OCI-LY1 (cell line): ENCODE measurements at regions not wholly inside any gene's neighbourhood (a gene's known extent, or its start where the extent isn't known, plus 50 kb on each side); places are given as distances from the start of the nearest gene placed in this dataset.
"Not testable (repeated sequence)": the region's sequence is repeated elsewhere in the genome, so short reads cannot be mapped to it uniquely, and the experiment has no call there.

Experiments
- H2AFZ ChIP-seq: fragments of 200-600 bp; sonication (generic), shearing (Covaris generic); 2 replicates; pipeline ENCODE4 v1.6.0; 2014; ENCODE audit warnings: antibody characterized with exemption, mild to moderate bottlenecking, low read length
- H3F3A ChIP-seq: fragments of 200-600 bp; sonication (generic), shearing (Covaris generic); 2 replicates; pipeline ENCODE4 v1.6.0; 2014; ENCODE audit warnings: mild to moderate bottlenecking, antibody characterized with exemption, low read length, moderate library complexity; ENCODE audit not compliant: insufficient read depth
- H3K27ac ChIP-seq: fragments of 200-600 bp; sonication (generic); 2 replicates; pipeline ENCODE4 v1.5.1; 2014; ENCODE audit warnings: low read length, mixed run types, mild to moderate bottlenecking, low read depth; ENCODE audit not compliant: poor library complexity, severe bottlenecking
- H3K27me3 ChIP-seq: fragments of 200-600 bp; sonication (generic); 2 replicates; pipeline ENCODE4 v1.6.0; 2014; ENCODE audit warnings: antibody characterized with exemption, mild to moderate bottlenecking, low read length, moderate library complexity; ENCODE audit not compliant: insufficient read depth
- H3K36me3 ChIP-seq: fragments of 200-600 bp; sonication (generic); 2 replicates; pipeline ENCODE4 v1.6.1; 2014; ENCODE audit warnings: mild to moderate bottlenecking, antibody characterized with exemption, low read length, moderate library complexity, mixed read lengths; ENCODE audit not compliant: insufficient read depth
- H3K4me1 ChIP-seq: fragments of 200-600 bp; sonication (generic); 2 replicates; pipeline ENCODE4 v1.5.1; 2014; ENCODE audit warnings: mild to moderate bottlenecking, low read length, moderate library complexity; ENCODE audit not compliant: insufficient read depth, severe bottlenecking
- H3K4me2 ChIP-seq: fragments of 200-600 bp; sonication (generic), shearing (Covaris generic); 2 replicates; pipeline ENCODE4 v1.6.1; 2014; ENCODE audit warnings: low read length
- H3K4me3 ChIP-seq: fragments of 200-600 bp; sonication (generic); 2 replicates; pipeline ENCODE4 v1.5.1; 2014; ENCODE audit warnings: low read length, low read depth, mild to moderate bottlenecking, mixed read lengths; ENCODE audit not compliant: poor library complexity, severe bottlenecking
- H3K79me2 ChIP-seq: fragments of 200-600 bp; shearing (Covaris generic); 2 replicates; pipeline ENCODE4 v1.6.1; 2016; ENCODE audit warnings: mixed run types, low read length, mixed read lengths; ENCODE audit not compliant: insufficient read depth
- H3K9ac ChIP-seq: fragments of 200-600 bp; sonication (generic), shearing (Covaris generic); 2 replicates; pipeline ENCODE4 v1.6.1; 2014; ENCODE audit warnings: mild to moderate bottlenecking, low read length, mixed read lengths
- H3K9me2 ChIP-seq: fragments of 200-600 bp; sonication (generic), shearing (Covaris generic); 2 replicates; pipeline ENCODE4 v1.6.1; 2014; ENCODE audit warnings: low read depth, mild to moderate bottlenecking, low read length, mixed read lengths
- H3K9me3 ChIP-seq: fragments of 200-600 bp; shearing (Covaris generic); 2 replicates; pipeline ENCODE4 v1.6.1; 2014; ENCODE audit warnings: low read length, mixed read lengths
- H4K20me1 ChIP-seq: fragments of 200-600 bp; sonication (generic), shearing (Covaris generic); 2 replicates; pipeline ENCODE4 v1.6.0; 2016; ENCODE audit warnings: mild to moderate bottlenecking, low read length; ENCODE audit not compliant: insufficient read depth
- CTCF ChIP-seq: fragments of 200-600 bp; sonication (generic), shearing (Covaris generic); IDR thresholded peaks from 2 replicates; pipeline ENCODE4 v1.5.1; 2017; ENCODE audit warnings: mild to moderate bottlenecking, antibody characterized with exemption, low read length, moderate library complexity, mixed read lengths
- EZH2 ChIP-seq: fragments of 200-600 bp; sonication (generic), shearing (Covaris generic); IDR thresholded peaks from 2 replicates; pipeline ENCODE4 v1.8.0; 2017; ENCODE audit warnings: borderline replicate concordance, mixed run types, mild to moderate bottlenecking, antibody characterized with exemption, low read length, moderate library complexity, mixed read lengths

DNA sequence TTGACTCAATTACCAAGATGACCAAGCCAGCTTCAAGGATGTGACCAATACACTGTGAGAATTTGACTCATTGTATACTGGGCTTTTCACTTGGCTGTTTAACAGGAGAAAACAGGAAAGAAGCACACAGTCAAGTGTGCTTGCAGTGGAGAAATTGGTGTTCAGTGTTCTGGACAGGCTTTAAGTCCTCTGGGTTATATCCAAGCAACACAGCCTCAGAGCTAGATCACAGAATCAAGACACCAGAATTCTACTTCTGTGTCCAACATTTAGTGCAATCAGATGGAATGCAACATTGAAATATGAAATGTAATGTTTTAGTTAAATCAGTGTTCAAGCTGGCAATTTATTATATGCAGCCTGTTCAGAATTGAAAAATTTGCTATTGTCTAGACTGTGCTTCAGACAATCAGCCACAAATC is 694.4 kb downstream of the LTN1 start:
- Histone ChIP-seq H2AFZ (no peak overlapping the region), H3K9ac (no peak overlapping the region), H3K4me1 (no peaks in the 10 kb centered on the region), H4K20me1 (no peaks in the 10 kb centered on the region), H3K36me3 (no peaks in the 10 kb centered on the region), H3K79me2 (no peaks in the 10 kb centered on the region), H3K4me3 (no peak overlapping the region), H3K4me2 (no peak overlapping the region), H3K27me3 (no peaks in the 10 kb centered on the region), H3K9me2 (no peaks in the 10 kb centered on the region), H3K27ac (no peak overlapping the region), H3F3A (no peaks in the 10 kb centered on the region), H3K9me3 (no peaks in the 10 kb centered on the region)
- no peak for TF ChIP-seq EZH2

DNA sequence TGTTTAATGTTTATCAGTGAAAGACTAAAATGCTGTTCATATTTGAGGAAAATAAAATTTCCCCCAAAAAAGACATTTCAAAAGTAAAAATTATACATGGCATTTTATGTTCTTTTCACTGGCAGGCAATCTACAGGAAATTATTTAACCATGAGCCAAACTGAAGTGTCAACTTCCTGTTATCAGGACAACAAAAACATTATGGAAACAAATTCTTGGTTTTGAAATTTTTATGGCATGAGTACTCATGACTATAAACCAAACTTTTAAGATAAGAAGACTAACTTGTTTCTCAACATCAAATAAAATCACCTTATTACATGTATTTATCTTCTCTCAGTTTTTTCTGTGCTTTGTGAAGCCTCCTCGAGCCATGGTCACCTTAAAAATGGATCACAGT is 698.6 kb downstream of the LTN1 start:
- no peaks in the 10 kb centered on the region for H3K4me1 ChIP-seq

DNA sequence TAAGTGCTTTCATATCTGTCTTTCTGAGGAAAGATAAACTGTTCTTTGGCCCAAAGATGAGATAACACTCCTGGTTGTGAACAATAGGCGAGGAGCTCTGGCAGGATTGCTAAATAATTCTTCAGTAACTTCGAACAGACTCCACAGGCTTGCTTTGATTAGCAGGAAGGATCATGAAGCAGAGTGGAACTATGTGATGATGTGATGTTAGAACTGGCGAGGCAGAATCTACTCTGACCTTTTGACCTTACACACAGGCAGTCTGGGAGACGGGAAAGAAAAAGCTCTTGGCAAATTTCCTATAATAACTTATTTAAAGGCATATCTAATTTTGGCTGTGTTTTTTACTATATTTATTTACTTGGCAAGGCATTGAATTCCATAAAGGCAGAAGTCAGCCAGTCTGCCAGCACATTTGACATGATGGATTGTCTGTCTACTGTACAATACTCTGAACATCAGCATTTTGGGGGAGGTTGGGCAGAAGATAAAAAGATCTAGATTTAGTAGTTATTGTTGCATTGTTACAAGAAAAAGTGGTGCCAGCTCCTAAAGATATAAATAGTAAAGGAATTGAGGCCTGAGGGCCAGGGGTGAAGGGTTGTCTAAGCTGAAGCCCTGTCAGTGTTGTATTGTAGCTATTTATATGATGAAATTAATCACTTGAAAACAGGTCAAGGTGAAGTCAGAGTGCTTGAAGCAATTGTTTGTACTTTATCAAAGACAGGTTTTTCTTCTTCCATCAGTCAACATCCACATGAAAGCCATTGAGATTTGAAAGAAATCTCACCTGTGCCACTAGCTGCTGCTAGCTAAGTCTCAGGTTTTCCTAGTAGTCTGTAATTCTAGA is 708.8 kb downstream of the LTN1 start:
- TF ChIP-seq EZH2 = no peak
- TF ChIP-seq CTCF = no peak
- Histone ChIP-seq H3K4me3 (no peak overlapping the region), H3K4me2 (no peak overlapping the region), H3K9me2 (no peaks in the 10 kb centered on the region), H3K9me3 (no peaks in the 10 kb centered on the region), H3K4me1 (no peaks in the 10 kb centered on the region), H4K20me1 (no peaks in the 10 kb centered on the region), H3F3A (no peaks in the 10 kb centered on the region), H3K27me3 (no peaks in the 10 kb centered on the region), H3K9ac (no peak overlapping the region), H2AFZ (no peak overlapping the region), H3K36me3 (no peaks in the 10 kb centered on the region), H3K27ac (no peak overlapping the region), H3K79me2 (no peaks in the 10 kb centered on the region)

More for the DNA sequence above, 698.6 kb downstream of the LTN1 start:
- TF ChIP-seq CTCF (no peak), EZH2 (no peak)
- Histone ChIP-seq H3K27ac (no peak overlapping the region), H3K27me3 (no peaks in the 10 kb centered on the region), H3K9me2 (no peaks in the 10 kb centered on the region), H3K36me3 (no peaks in the 10 kb centered on the region), H3F3A (no peaks in the 10 kb centered on the region), H2AFZ (no peak overlapping the region), H3K4me3 (no peak overlapping the region), H3K79me2 (no peaks in the 10 kb centered on the region), H3K9me3 (no peaks in the 10 kb centered on the region), H4K20me1 (no peaks in the 10 kb centered on the region), H3K4me2 (no peak overlapping the region), H3K9ac (no peak overlapping the region)

- no peak for TF ChIP-seq EZH2
- TF ChIP-seq CTCF = no peak
- H3K36me3 ChIP-seq = no peaks in the 10 kb centered on the region
- no peak overlapping the region for H3K9ac ChIP-seq
- no peak overlapping the region for H3K4me3 ChIP-seq
- no peak overlapping the region for H3K27ac ChIP-seq
- H3K27me3 ChIP-seq = no peaks in the 10 kb centered on the region
- no peaks in the 10 kb centered on the region for H3K9me2 ChIP-seq
- H4K20me1 ChIP-seq = no peaks in the 10 kb centered on the region
- no peak overlapping the region for H3K4me2 ChIP-seq
- H3F3A ChIP-seq = no peaks in the 10 kb centered on the region
- H3K79me2 ChIP-seq = no peaks in the 10 kb centered on the region
- no peaks in the 10 kb centered on the region for H3K9me3 ChIP-seq
- H2AFZ ChIP-seq = no peak overlapping the region
- no peaks in the 10 kb centered on the region for H3K4me1 ChIP-seq
Measured at GRCh38 chr21:28282833-28283232, 709.8 kb downstream of the LTN1 start.

GRCh38 chr21:28281357-28281756 is 711.3 kb downstream of the LTN1 start:
- H3K9me3 ChIP-seq, H3F3A ChIP-seq, H3K27me3 ChIP-seq, H3K9ac ChIP-seq, H3K9me2 ChIP-seq, H3K4me1 ChIP-seq, H3K4me3 ChIP-seq, H3K27ac ChIP-seq, H3K79me2 ChIP-seq, H2AFZ ChIP-seq, H4K20me1 ChIP-seq, H3K36me3 ChIP-seq, H3K4me2 ChIP-seq: not testable (repeated sequence)
